ENCODE measurements at regions not wholly inside any gene's neighbourhood (a gene's known extent, or its start where the extent isn't known, plus 50 kb on each side); places are given as distances from the start of the nearest gene placed in this dataset.

DNA sequence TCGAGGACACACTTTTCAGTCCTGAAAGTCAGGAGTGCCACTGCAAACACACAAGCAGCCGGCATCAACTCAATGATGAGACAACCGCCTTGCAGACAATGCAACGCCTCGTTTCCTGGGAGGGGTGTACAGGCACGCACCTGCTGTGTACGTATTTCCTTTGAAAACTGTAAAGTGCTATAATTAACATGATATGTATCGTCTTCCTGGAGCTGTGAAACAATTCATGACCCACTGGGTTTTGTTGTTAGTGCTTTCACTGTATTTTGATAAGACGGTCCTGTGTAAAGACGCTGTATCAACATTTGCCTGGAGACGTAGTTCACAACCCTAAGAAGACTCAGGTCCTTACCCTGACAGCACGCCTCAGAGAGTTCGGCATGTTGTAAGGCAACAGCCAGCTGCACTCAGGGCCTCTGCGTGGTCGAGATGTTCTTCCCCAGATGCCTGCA lies 105.7 kb upstream of the ANO1 start:
- no peak for DNase-seq (ENCODE audit: low read depth)

DNA sequence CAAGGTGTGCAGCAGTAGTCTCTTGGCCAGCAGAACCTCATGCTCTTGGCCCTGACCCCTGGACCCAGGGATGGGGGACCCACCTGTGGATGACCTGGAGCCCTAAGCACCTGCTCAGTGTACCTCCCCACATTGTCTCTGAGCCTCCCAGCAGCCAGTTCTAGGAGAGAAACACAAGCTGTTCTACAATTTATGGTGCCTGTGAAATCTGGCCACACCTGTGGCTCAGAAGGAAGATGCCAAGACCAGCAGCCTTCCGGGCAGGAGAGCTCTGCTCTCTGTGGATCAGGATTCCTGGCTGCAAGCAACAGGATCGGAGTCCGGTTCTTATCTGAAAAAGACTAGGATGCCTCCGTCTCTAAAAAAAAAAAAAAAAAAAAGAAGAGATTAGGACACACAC lies 103.6 kb upstream of the ANO1 start:
- no peak for DNase-seq (ENCODE audit: low read depth)

DNA sequence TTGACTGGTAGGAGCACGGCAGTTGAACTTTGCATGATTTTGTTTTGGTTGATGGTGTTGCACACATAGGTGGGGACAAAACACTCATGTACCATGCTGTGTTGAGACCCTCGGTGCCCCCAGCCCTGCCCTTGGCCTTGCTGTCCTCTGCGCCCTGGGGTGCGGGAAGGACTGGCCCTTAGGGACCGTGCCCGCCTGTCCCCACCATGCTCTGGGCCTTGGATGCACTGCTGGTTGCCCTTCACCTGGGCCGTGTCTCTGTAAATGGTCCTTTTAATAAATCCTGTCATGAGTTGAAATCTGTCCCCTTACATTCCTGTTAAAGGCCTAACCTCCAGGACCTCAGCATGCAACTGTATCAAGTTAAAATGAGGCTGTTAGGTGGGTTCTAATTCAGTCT lies 102.3 kb upstream of the ANO1 start:
- no peak for DNase-seq (ENCODE audit: low read depth)

DNA sequence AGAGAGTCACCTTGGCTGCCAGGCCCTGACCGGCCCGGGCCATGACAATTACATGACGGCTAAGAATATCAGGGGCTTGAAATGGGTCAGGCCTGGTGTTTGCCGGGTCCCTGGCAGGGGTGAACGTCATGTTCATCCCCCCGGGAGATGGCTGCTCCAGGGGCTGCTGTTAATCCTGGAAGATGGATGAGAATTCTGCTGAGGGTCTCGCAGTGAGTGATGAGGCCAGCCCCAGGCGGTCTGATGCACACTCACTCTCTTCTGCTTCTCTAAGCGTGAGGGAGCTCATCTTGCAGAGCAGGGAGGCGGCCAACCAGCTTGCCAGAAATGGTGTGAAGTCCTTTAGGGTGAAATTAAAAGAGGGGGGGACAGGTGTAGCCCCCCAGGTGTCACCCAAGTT lies 101.3 kb upstream of the ANO1 start:
- DNase-seq (ENCODE audit: low read depth): no peak

DNA sequence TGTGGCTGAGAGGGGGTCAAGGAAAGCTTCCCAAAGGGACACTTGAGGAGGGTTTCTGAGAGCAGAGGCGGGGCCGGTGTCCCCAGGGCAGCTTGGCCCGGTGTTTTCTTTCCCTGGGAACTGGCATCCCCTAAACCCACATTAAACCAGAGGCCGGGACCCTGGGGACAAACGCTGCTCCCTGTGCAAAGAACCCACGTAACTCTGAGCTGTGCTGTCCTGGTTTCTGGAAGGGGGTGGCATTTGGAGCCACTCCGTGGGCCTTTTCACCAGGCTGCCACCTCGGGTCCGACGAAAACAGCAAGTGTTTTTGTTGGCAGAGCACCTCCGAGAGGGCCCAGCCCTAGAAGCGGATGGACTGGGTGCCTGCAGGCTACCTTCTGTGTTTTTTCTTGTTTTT lies 100.2 kb upstream of the ANO1 start:
- DNase-seq (ENCODE audit: low read depth): no peak

DNA sequence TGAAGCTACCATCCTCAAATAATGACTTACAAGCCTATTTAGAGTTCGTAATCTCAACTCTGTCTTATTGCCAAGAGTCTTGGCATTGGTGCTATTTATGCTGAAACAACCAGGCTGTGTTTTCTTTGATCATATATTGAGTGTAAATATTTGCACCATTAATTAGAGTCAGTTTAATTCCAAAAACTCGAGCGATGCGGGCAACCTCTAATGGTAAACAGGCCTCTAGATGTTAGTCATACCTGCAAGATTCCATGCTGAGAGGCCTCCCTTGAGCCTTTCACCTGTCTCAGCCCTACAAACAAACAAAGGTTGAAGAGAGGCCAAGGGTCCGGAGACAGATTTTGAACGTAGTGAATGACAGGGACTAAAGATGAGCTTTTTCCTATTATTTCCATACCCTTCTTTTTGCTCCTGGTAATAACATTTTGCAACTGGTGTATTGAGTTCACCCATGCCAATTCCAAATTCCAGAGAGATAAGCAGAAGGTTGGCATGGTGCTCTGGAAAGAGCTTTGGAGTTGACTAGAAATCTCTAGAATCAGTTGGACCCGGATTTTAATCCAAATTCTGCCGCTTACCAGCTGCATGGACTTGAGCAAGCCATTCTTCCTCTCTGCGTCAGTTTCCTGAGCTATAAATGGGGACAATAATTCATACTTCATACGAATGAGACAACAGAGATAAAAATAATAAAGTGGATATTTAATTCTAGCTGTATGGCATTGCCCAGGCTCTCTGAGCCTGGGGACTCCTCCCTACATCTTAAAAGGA lies 99.1 kb upstream of the ANO1 start:
- no peak for DNase-seq (ENCODE audit: low read depth)

DNA sequence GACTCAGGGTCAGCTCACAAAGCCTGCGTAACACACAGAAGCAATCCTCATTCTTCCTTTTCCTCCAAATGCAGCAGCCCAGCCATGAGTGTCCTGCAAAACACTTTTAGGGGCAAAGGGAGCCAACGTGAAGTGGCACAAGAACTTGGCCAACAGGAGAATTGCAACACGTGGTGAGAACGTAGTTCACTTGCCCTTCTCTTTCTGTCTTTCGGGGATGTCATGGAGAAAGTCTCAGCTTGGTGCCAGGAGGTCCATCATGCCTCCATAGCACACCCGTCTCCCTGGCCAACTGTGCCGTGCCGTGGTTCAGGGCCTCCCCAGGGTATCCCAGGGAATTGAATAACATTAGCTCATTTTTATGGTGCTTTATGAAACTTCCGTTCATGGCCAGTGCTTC lies 98.5 kb upstream of the ANO1 start:
- DNase-seq (ENCODE audit: low read depth): no peak

DNA sequence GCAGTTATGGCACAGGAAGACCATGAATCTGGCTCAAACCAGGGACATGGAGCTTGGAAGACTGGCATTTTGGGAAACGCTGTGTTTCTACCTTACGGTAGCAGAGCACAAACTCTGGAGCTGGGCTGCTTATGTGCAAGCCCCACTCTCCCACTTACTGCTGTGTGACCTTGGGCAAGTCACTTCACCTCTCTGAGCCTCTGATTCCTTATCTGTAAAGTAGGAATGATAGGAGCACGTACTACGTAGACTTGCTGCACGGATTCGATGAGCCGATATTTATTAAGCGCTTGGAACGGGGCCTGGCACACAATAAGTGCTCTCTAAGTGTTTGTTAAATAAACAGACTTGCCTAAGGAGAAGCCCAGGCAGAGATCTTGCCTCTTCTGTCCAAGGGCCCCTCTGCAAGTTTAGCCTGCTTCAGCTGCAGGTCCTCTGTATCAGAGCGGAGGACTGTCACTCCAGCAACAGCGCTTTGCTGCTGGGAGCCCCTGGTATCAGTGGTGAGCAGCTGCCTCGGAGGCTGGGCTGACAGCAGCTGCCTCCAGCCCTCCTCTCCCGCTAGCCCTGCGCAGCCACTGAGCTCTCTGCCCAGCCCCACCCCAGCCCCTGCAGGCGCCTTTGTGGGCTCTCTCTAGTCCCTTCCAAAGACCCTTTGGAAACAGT lies 96.9 kb upstream of the ANO1 start:
- DNase-seq (ENCODE audit: low read depth): no peak

DNA sequence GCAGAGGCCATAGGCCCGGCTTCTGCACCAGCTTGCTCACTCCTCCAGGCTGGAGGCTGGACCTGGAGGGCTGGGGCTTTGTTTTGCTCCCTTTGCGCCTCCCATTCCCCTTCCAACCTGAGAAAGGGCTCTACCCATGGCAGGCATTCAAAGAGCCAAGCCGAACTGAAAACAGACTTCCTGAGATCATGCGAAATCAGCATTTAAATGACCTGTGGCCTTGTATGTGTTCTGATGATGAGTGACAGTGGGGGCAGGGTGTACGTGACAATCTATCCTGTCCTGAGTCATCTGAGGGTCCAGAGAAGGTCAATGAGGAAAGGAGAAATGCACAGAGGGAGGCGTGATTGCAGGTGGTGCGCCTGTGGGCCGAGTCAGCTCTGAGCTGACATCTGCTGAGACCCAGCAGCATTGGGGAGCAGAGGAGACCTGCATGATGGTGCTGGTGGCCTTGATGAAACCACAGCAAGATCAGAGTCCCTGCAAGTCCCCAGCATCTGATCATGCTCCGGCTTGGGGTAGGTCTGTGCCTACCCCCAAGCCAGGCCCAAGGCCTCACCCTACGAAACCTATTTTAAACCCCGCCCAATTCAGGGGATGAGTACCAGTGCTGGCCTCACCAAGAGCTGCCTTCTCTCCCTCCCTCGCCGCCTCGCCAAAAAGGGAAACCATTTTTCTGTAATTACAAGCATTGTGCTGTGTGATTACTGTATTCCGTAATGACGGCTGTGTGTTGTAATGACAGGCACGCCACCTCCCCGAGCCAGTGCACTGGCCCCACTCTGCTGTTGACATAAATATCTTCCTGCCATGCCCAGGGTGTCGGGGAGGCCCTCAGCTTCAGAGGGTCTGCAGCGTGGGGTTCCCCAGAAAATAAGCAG lies 95.2 kb upstream of the ANO1 start:
- no peak for DNase-seq (ENCODE audit: low read depth)

DNA sequence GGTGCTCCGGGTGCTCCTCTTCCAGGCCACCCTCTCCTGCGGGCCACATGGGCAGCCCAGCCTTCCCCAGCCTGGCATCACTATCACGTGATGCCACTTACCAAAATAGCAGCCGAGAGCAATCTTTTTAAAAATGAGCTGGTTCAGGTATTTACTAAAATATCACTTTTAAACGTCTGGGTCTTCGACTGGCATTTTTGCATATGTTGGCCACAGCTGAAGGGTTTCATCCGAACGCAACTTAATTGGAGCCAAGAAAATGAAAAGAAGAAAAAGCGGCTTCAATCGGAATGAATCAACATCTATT lies 94.6 kb upstream of the ANO1 start:
- no peak for DNase-seq (ENCODE audit: low read depth)

DNA sequence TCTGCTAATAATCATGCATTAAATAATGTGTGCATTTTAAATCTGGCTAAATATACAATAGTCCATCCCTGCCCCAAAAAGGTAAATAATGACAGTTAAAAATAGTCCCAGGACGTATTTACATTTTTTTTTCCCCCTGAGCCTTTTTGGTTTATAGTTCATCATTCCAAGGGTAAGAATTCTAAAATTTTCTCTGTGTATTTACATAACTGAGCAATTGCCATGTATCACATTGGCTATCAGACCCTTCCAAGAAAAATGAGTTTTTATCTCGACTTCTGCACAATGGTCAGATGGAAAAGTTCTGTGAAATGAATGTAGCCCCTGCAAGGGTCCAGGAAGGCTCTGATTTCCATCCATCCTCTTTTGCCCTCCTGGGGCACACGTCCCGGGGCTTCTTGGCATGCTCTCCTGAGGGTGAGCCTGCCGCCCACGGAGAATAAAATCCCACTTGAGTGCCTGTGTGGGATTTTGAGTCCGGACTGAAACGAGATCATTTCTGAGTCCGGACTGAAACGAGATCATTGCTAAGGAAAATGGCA lies 94.1 kb upstream of the ANO1 start:
- DNase-seq (ENCODE audit: low read depth): no peak

DNA sequence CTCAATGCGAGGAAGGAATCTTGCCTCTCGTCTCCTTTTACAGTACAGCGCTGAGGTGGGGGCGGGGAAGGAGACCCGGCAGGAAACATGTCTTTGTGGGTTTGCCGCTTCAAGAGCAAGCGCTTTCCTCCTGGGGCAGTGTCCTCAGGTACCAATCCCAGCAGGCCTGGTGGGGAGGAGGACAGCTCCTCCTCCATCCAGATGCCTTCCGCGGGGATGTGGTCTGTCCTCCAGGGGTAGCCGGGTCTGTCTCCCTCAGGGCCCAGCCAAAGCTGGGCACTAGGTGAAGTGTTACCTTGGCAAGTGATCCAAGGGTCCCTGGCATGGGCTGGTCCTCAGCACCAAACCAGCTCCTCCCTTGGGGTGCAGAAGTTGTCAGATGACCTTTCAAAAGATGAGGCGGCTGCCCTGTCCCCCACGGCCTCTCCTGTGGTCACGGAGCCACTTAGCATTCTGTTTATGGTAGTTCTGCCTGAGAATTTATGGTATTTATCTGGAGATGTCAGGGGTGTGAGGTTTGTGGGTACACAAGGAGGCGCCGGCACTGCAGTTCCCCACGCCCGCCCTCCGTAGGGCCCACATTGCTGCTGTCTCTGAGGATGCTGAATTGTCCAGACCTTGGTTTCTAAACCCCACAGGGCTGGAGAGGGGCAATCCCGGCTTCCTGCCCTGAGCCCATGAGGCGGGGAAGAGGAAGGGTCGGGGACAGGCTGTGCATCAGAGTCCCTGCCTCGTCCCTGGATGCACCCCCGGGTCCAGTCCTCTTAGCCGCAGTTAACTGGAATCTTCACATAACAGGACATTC lies 93.5 kb upstream of the ANO1 start:
- no peak for DNase-seq (ENCODE audit: low read depth)

DNA sequence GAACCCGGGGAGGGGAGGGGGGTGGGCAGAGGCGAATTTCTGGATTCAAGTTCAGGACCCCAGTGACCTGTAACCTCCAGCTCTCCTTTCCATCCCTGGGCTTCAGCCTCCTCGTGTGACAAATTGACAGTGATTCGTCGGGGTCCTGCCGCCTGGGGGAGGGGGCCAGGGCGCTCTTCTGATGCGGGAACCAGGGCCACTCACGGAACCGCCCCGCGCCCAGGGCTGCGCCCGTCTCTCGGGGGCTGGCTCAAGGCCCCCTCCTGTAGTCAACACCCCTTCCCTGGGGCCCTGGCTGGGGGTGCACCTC lies 92.8 kb upstream of the ANO1 start:
- no peak for DNase-seq (ENCODE audit: low read depth)

DNA sequence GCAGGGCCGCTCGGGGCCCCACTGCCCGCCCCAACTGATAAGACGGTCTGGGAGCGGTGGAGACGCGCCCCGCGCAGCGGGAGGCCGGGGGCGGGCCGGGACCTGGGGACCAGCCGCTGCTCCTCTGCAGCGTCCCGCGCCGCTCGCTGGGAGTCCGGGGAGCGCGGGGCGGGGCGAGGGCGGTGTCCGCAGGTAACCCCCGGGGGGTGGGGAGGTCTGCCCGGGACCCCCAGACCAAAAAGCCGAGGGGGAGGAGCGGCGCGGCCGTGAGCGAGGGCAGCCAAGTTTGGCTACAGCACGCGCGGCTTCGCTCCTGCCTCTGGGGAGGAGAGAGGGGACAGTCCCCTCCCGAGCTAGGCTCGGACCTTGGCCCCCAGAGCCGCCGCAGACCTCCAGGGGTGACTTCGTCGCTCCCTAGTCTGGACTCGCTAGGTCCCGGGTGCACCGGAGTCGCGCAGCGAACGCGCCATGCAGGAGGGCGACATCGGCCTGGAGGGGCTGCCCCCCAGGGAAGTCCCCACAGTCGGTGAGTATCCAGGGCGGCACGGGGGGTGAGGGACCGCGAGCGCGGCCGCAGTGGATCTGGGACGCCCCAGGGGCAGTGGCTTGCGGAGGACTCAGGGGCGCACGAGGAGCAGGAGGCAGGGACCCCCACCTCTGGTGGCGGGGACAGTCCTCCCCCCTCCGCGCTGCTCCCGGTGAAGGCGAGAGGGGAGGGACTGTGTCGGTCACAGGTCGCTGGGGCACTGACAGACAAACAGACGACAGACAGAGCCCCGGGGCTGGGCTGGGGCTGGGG lies 92.3 kb upstream of the ANO1 start:
- no peak for DNase-seq (ENCODE audit: low read depth)

DNA sequence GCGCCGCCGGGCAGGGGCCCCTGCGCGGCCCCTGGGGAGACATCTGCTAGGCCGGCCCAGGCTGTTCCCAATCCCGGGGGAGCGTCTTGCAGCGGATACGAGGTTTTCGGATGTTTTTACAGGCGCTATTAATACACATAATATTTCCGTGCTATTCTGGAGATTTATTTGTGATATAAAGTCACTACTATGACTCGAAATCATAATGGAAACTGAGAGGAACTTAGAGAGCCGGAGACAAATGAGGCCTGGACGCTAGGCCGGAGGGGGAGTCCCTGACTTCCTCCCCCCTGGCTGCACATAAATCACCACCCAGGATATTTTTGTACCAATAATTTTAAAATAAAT lies 91.7 kb upstream of the ANO1 start:
- DNase-seq (ENCODE audit: low read depth): no peak

DNA sequence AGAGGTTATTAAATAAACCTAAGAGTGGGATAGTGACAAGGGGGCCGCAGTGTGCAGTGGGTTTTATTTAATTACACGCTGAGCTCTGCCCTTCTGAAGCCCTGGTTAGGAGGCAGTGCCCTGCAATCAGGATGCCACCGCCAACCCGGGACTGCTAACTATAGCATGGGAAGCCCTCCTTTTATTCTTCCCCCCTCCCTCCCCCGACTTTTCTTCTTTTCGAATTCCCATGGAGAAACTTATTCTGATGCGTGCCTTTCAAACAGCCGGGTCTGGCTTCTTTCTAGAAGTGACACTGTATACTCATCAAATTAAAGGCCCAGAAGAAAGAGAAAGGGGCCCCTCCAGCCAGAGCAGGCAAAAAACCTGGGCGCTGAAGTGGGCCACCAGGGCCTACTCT lies 91.3 kb upstream of the ANO1 start:
- DNase-seq (ENCODE audit: low read depth): no peak

DNA sequence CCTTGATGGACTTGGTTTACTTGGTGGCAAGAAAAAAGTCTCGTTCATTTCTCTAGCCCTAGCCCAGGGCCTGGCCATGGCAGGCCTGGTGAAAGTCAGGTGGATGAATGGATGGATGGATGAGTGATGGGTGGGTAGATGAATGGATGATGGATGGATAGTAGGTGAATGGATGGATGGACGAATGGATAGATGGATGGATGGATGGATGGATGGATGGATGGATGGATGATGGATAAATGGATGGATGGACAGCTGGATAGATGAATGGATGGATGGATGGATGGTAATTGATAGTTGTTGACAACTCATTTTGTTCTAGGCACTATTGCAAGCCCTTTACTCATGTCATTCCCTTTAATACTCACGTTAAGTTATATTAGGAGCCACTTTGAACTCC lies 86.1 kb upstream of the ANO1 start:
- DNase-seq (ENCODE audit: low read depth): no peak

DNA sequence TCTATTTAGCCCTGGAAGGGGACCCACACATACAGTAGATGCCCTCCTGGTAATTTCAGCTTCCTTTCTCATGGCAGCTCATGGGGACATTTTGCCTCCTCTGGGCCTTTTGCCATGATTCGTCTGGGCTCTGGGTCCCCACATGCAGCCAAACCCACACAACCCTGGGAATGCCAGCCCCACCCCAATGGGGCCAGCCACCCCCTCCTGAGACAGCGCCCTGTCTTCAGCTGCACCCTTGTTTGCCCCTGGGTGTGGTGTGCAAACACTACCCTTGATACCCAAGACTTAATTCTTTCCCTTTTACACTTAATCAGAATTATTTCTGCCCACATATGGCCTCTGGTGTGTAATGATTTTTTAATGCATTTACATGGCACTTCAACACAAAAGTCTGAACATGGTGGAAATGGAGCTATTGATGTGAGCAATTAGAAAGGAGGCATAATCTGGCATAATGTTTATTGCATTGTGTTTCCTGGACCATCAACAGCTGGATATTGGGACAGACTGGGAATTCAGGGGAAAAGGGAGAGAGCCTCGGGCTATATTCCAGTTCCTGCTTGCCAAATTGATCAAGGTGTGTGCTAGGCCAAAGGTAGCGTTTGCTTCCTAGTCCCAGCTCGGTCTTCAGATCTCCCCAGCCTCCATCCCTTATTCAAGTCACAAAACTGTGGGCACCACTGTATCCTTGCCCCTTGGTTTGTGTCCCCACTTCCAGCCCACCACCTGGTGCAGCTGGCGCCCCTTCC lies 85.0 kb upstream of the ANO1 start:
- no peak for DNase-seq (ENCODE audit: low read depth)

DNA sequence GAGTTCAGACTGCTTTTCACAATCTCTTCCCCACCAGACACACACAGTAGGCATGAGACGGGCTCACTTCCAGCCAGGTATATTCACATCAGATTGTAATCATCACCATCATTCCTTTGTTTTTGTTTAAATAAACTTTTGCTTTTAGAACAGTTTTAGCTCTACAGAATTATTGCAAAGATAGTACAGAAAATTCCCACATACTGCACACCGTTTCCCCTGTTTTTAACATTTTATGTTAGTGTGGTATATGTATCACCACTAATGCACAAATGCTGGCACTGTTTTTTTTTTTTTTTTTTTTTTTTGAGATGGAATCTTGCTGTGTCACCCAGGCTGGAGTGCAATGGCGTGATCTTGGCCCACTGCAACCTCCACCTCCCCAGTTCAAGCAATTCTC lies 83.3 kb upstream of the ANO1 start:
- no peak for DNase-seq (ENCODE audit: low read depth)

DNA sequence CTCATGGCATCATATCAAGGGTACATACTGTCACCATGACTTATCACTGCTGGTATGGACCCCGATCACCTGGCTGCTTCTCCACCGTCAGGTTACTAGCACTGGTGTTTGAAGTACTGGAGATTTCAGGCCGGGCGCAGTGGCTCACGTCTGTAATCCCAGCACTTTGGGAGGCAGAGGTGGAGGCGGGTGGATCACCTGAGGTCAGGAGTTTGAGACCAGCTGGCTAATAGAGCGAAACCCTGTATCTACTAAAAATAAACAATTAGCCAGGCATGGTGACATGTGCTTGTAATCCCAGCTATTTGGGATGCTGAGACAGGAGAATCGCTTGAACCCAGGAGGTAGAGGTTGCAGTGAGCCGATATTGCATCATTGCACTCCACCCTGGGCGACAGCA lies 82.4 kb upstream of the ANO1 start:
- DNase-seq (ENCODE audit: low read depth): no peak

DNA sequence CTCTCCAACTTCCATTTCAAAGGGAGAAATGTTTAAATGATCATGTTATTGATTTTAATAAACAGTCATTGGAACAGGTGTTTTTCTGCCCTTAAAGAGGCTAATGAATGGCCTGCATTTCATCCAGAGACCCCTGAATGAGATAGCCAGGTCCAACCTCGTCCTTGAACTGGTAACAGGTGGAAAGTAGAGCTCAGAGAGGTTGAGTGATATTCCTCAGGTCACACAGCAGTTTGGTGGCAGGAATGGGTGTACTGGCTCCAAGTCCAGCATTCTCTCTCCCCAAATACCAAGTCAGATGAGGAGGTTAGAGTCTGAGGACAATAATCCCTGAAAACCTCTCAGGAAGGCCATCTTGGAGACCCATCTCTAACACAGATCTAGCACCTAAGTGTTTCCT lies 81.7 kb upstream of the ANO1 start:
- DNase-seq (ENCODE audit: low read depth): no peak
